Neural progenitor cell (in vitro differentiated cells): ENCODE measurements at regions not wholly inside any gene's neighbourhood (a gene's known extent, or its start where the extent isn't known, plus 50 kb on each side); places are given as distances from the start of the nearest gene placed in this dataset.

ENCODE experiments used
- DNase-seq: peaks from one replicate; pipeline ENCODE4 v3.0.0-alpha.2; 2016; ENCODE audit warnings: low spot score
- H2AFZ ChIP-seq: fragments of 200-600 bp; sonication (generic); replicated peaks from 2 replicates; pipeline ENCODE4 v1.6.1; 2016; ENCODE audit warnings: antibody characterized with exemption
- H3F3A ChIP-seq: fragments of 200-600 bp; sonication (generic); 2 replicates; pipeline ENCODE4 v1.6.1; 2016; ENCODE audit warnings: antibody characterized with exemption, low read depth
- H3K27ac ChIP-seq: fragments of 200-600 bp; sonication (generic); 2 replicates; pipeline ENCODE4 v1.5.1; 2016; ENCODE audit warnings: mild to moderate bottlenecking
- H3K27me3 ChIP-seq: fragments of 200-600 bp; sonication (generic); 2 replicates; pipeline ENCODE4 v1.6.1; 2016; ENCODE audit warnings: mild to moderate bottlenecking, moderate library complexity
- H3K36me3 ChIP-seq: fragments of 200-600 bp; sonication (generic); 2 replicates; pipeline ENCODE4 v1.5.1; 2016
- H3K4me1 ChIP-seq: fragments of 200-600 bp; sonication (generic); 2 replicates; pipeline ENCODE4 v1.6.1; 2016; ENCODE audit warnings: mixed run types
- H3K4me2 ChIP-seq: fragments of 200-600 bp; sonication (generic); 2 replicates; pipeline ENCODE4 v1.6.1; 2016
- H3K4me3 ChIP-seq: fragments of 200-600 bp; sonication (generic); 2 replicates; pipeline ENCODE4 v1.5.1; 2016
- H3K79me2 ChIP-seq: fragments of 200-600 bp; sonication (generic); 2 replicates; pipeline ENCODE4 v1.6.1; 2016; ENCODE audit warnings: low read depth
- H3K9ac ChIP-seq: fragments of 200-600 bp; sonication (generic); 2 replicates; pipeline ENCODE4 v1.6.1; 2016
- H3K9me3 ChIP-seq: fragments of 200-600 bp; sonication (generic); 2 replicates; pipeline ENCODE4 v1.5.1; 2016; ENCODE audit warnings: low read depth
- H4K20me1 ChIP-seq: fragments of 200-600 bp; sonication (generic); 2 replicates; pipeline ENCODE4 v1.6.1; 2016; ENCODE audit warnings: low read depth
- H3K27ac Mint-ChIP-seq: 3 replicates; pipeline ENCODE4 v1.8.0; 2021; ENCODE audit warnings: mixed read lengths
- H3K27me3 Mint-ChIP-seq: 2 replicates; pipeline ENCODE4 v1.8.0; 2022; ENCODE audit warnings: low read depth, mild to moderate bottlenecking, inconsistent platforms, moderate library complexity, mixed read lengths; ENCODE audit not compliant: insufficient read depth
- H3K36me3 Mint-ChIP-seq: 3 replicates; pipeline ENCODE4 v1.8.0; 2021; ENCODE audit warnings: mixed read lengths
- H3K4me1 Mint-ChIP-seq: 3 replicates; pipeline ENCODE4 v1.8.0; 2021; ENCODE audit warnings: mixed read lengths
- H3K4me3 Mint-ChIP-seq: 3 replicates; pipeline ENCODE4 v1.8.0; 2021; ENCODE audit warnings: mild to moderate bottlenecking, moderate library complexity, mixed read lengths
- H3K9me3 Mint-ChIP-seq: 3 replicates; pipeline ENCODE4 v1.8.0; 2020; ENCODE audit warnings: mixed read lengths
- CTCF ChIP-seq: fragments of 200-600 bp; sonication (generic); IDR thresholded peaks from 2 replicates; pipeline ENCODE4 v1.5.1; 2017; ENCODE audit warnings: antibody characterized with exemption, mild to moderate bottlenecking
- EZH2 ChIP-seq: fragments of 200-600 bp; sonication (generic); IDR thresholded peaks from 2 replicates; pipeline ENCODE4 v1.6.1; 2017; ENCODE audit warnings: antibody characterized with exemption, mild to moderate bottlenecking, moderate library complexity
- EZH2phosphoT487 ChIP-seq: fragments of 200-600 bp; sonication (generic); IDR thresholded peaks from 2 replicates; pipeline ENCODE4 v1.6.1; 2017; ENCODE audit warnings: antibody characterized with exemption

- Mint-ChIP-seq H3K4me1 (peaks cover 14% of the 10 kb centered on the region), H3K27me3 (no peaks in the 10 kb centered on the region), H3K27ac (no peak overlapping the region), H3K4me3 (no peak overlapping the region), H3K36me3 (no peaks in the 10 kb centered on the region), H3K9me3 (peaks cover 4% of the 10 kb centered on the region)
- no peaks in the 10 kb centered on the region for H3K79me2 ChIP-seq
- no peak for DNase-seq
- no peaks in the 10 kb centered on the region for H4K20me1 ChIP-seq
- H3K27ac ChIP-seq = no peak overlapping the region
- no peaks in the 10 kb centered on the region for H3K9me3 ChIP-seq
- peaks cover 14% of the 10 kb centered on the region for H3K4me1 ChIP-seq
- no peaks in the 10 kb centered on the region for H3K27me3 ChIP-seq
- no peak overlapping the region for H3K4me2 ChIP-seq
- no peak overlapping the region for H2AFZ ChIP-seq
- TF ChIP-seq EZH2 = no peak
- TF ChIP-seq EZH2phosphoT487 = no peak
- TF ChIP-seq CTCF = no peak
- no peak overlapping the region for H3K9ac ChIP-seq
- peaks cover 16% of the 10 kb centered on the region for H3F3A ChIP-seq
- H3K4me3 ChIP-seq = no peak overlapping the region
- no peaks in the 10 kb centered on the region for H3K36me3 ChIP-seq
Measured at GRCh38 chr12:69084816-69085378, 151.9 kb upstream of the CPM start.

GRCh38 chr12:69085852-69086251 lies 152.9 kb upstream of the CPM start:
- H3K27me3 ChIP-seq = no peaks in the 10 kb centered on the region
- no peak overlapping the region for H3K27ac Mint-ChIP-seq
- H3K4me1 Mint-ChIP-seq = peaks cover 20% of the 10 kb centered on the region
- H3K4me3 Mint-ChIP-seq = no peak overlapping the region
- H3K36me3 ChIP-seq = no peaks in the 10 kb centered on the region
- no peak overlapping the region for H3K27ac ChIP-seq
- no peak overlapping the region for H3K9ac ChIP-seq
- no peak overlapping the region for H2AFZ ChIP-seq
- no peak for TF ChIP-seq EZH2phosphoT487
- no peak for TF ChIP-seq EZH2
- no peak for TF ChIP-seq CTCF
- no peaks in the 10 kb centered on the region for H4K20me1 ChIP-seq
- H3K4me2 ChIP-seq = no peak overlapping the region
- H3K27me3 Mint-ChIP-seq = no peaks in the 10 kb centered on the region
- DNase-seq = no peak
- H3K4me1 ChIP-seq = peaks cover 19% of the 10 kb centered on the region
- H3K9me3 Mint-ChIP-seq = peaks cover 3% of the 10 kb centered on the region
- H3K79me2 ChIP-seq = no peaks in the 10 kb centered on the region
- no peak overlapping the region for H3K4me3 ChIP-seq
- no peaks in the 10 kb centered on the region for H3K36me3 Mint-ChIP-seq
- peaks cover 19% of the 10 kb centered on the region for H3F3A ChIP-seq
- no peaks in the 10 kb centered on the region for H3K9me3 ChIP-seq

GRCh38 chr12:69087986-69088385 lies 151.4 kb upstream of the CPSF6 start:
- H3K4me3 ChIP-seq = no peak overlapping the region
- H3K4me2 ChIP-seq = peak overlapping the region; percentile 19
- no peak overlapping the region for H3K27ac ChIP-seq
- Mint-ChIP-seq H3K36me3 (no peaks in the 10 kb centered on the region), H3K9me3 (no peaks in the 10 kb centered on the region), H3K4me3 (no peak overlapping the region), H3K4me1 (peaks cover 28% of the 10 kb centered on the region), H3K27me3 (no peaks in the 10 kb centered on the region), H3K27ac (no peak overlapping the region)
- no peaks in the 10 kb centered on the region for H3K36me3 ChIP-seq
- H3K9ac ChIP-seq = no peak overlapping the region
- H2AFZ ChIP-seq = no peak overlapping the region
- no peaks in the 10 kb centered on the region for H3K9me3 ChIP-seq
- TF ChIP-seq EZH2phosphoT487 (no peak), EZH2 (no peak), CTCF (no peak)
- no peaks in the 10 kb centered on the region for H3K79me2 ChIP-seq
- H3K27me3 ChIP-seq = no peaks in the 10 kb centered on the region
- no peaks in the 10 kb centered on the region for H4K20me1 ChIP-seq
- no peak for DNase-seq
- peaks cover 36% of the 10 kb centered on the region for H3K4me1 ChIP-seq
- H3F3A ChIP-seq = peaks cover 31% of the 10 kb centered on the region
